ENCODE measurements at regions not wholly inside any gene's neighbourhood (a gene's known extent, or its start where the extent isn't known, plus 50 kb on each side); places are given as distances from the start of the nearest gene placed in this dataset.

DNA sequence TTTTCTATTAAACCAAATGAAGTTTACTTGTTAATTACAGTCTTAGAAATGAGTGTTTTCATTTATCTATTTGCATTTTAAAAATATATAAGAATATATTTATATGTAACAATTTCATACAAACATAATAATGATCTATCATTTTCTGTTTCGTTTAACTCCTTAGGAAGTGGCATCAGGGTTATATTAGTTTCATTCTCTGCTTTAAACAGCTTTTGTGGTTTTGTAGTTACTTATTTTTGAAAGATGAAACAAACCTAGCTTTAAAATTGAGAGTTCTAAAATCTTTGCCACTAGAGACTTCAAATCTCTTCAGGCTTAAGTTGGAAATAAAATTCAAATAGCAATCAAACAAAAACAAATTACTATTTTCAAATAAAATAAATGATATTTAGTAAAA is 2110.6 kb downstream of the MRPL39 start:
- no peak overlapping the region for H3K4me3 ChIP-seq (ENCODE audit: low read length)
- H4K20me1 ChIP-seq (ENCODE audit: insufficient read depth) = no peaks in the 10 kb centered on the region
- no peaks in the 10 kb centered on the region for H3F3A ChIP-seq (ENCODE audit: insufficient read depth, low read length, poor library complexity, severe bottlenecking)
- no peaks in the 10 kb centered on the region for H3K9me3 ChIP-seq (ENCODE audit: low read length)
- no peak overlapping the region for H3K27ac ChIP-seq (ENCODE audit: low read length)
- no peaks in the 10 kb centered on the region for H3K79me2 ChIP-seq (replicated peaks; ENCODE audit: insufficient read depth, low read length)
- no peak overlapping the region for H3K4me2 ChIP-seq (ENCODE audit: low read length)
- TF ChIP-seq TAF1 (IDR thresholded peaks at IDR 0.05; ENCODE audit: low read depth) (no peak), EP300 (conservative IDR thresholded peaks at IDR 0.05; ENCODE audit: poor library complexity, severe bottlenecking) (no peak), MXI1 (conservative IDR thresholded peaks at IDR 0.05; ENCODE audit: poor library complexity, severe bottlenecking) (no peak), SMC3 (conservative IDR thresholded peaks at IDR 0.05; ENCODE audit: poor library complexity) (no peak), RAD21 (conservative IDR thresholded peaks at IDR 0.05) (no peak), EZH2 (IDR thresholded peaks at IDR 0.05; ENCODE audit: borderline replicate concordance, insufficient read depth, low read length, poor library complexity, severe bottlenecking) (no peak), POLR2AphosphoS5 (IDR thresholded peaks at IDR 0.05) (no peak)
- TF ChIP-seq, protein P1, sequence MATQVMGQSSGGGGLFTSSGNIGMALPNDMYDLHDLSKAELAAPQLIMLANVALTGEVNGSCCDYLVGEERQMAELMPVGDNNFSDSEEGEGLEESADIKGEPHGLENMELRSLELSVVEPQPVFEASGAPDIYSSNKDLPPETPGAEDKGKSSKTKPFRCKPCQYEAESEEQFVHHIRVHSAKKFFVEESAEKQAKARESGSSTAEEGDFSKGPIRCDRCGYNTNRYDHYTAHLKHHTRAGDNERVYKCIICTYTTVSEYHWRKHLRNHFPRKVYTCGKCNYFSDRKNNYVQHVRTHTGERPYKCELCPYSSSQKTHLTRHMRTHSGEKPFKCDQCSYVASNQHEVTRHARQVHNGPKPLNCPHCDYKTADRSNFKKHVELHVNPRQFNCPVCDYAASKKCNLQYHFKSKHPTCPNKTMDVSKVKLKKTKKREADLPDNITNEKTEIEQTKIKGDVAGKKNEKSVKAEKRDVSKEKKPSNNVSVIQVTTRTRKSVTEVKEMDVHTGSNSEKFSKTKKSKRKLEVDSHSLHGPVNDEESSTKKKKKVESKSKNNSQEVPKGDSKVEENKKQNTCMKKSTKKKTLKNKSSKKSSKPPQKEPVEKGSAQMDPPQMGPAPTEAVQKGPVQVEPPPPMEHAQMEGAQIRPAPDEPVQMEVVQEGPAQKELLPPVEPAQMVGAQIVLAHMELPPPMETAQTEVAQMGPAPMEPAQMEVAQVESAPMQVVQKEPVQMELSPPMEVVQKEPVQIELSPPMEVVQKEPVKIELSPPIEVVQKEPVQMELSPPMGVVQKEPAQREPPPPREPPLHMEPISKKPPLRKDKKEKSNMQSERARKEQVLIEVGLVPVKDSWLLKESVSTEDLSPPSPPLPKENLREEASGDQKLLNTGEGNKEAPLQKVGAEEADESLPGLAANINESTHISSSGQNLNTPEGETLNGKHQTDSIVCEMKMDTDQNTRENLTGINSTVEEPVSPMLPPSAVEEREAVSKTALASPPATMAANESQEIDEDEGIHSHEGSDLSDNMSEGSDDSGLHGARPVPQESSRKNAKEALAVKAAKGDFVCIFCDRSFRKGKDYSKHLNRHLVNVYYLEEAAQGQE (IDR thresholded peaks at IDR 0.05; ENCODE audit: borderline replicate concordance) = no peak
- TF ChIP-seq, protein P2, sequence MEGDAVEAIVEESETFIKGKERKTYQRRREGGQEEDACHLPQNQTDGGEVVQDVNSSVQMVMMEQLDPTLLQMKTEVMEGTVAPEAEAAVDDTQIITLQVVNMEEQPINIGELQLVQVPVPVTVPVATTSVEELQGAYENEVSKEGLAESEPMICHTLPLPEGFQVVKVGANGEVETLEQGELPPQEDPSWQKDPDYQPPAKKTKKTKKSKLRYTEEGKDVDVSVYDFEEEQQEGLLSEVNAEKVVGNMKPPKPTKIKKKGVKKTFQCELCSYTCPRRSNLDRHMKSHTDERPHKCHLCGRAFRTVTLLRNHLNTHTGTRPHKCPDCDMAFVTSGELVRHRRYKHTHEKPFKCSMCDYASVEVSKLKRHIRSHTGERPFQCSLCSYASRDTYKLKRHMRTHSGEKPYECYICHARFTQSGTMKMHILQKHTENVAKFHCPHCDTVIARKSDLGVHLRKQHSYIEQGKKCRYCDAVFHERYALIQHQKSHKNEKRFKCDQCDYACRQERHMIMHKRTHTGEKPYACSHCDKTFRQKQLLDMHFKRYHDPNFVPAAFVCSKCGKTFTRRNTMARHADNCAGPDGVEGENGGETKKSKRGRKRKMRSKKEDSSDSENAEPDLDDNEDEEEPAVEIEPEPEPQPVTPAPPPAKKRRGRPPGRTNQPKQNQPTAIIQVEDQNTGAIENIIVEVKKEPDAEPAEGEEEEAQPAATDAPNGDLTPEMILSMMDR (IDR thresholded peaks at IDR 0.05; ENCODE audit: poor library complexity, severe bottlenecking) = no peak
- H3K9me2 ChIP-seq (ENCODE audit: insufficient read depth, low read length) = no peaks in the 10 kb centered on the region
- no peak overlapping the region for H3K9ac ChIP-seq (ENCODE audit: low read length)
- H3K36me3 ChIP-seq (ENCODE audit: insufficient read depth, low read length) = no peaks in the 10 kb centered on the region
- H3K27me3 ChIP-seq (ENCODE audit: insufficient read depth, low read depth, low read length) = no peaks in the 10 kb centered on the region
- no peak overlapping the region for H2AFZ ChIP-seq (ENCODE audit: low read depth, low read length)

DNA sequence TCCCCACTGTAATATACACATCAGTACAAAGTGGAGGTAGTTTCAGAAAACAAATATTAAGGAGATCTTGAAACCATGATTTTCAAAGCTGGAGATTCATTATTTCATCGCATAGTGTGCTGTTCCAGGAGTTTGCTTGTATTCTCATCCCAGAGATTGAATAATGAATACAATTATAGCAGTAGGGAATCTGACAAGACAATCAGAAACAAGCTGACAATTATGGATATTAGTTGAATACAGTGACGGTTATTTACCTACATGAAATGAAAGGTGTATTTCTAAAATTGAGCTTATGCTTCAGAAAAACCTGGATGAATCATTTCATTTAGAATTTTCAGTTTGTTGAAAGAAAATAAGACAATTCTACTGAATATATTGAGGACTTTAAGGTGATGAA is 2119.0 kb downstream of the MRPL39 start:
- Histone ChIP-seq H3K9ac (ENCODE audit: low read length) (no peak overlapping the region), H3K79me2 (replicated peaks; ENCODE audit: insufficient read depth, low read length) (no peaks in the 10 kb centered on the region), H3K27ac (ENCODE audit: low read length) (no peak overlapping the region), H3F3A (ENCODE audit: insufficient read depth, low read length, poor library complexity, severe bottlenecking) (no peaks in the 10 kb centered on the region), H2AFZ (ENCODE audit: low read depth, low read length) (no peak overlapping the region), H3K9me3 (ENCODE audit: low read length) (no peaks in the 10 kb centered on the region), H4K20me1 (ENCODE audit: insufficient read depth) (no peaks in the 10 kb centered on the region), H3K9me2 (ENCODE audit: insufficient read depth, low read length) (no peaks in the 10 kb centered on the region), H3K4me2 (ENCODE audit: low read length) (no peak overlapping the region), H3K4me3 (ENCODE audit: low read length) (peak overlapping the region; percentile 22), H3K36me3 (ENCODE audit: insufficient read depth, low read length) (no peaks in the 10 kb centered on the region), H3K27me3 (ENCODE audit: insufficient read depth, low read depth, low read length) (no peaks in the 10 kb centered on the region)
- TF ChIP-seq EZH2 (IDR thresholded peaks at IDR 0.05; ENCODE audit: borderline replicate concordance, insufficient read depth, low read length, poor library complexity, severe bottlenecking) (no peak), RAD21 (conservative IDR thresholded peaks at IDR 0.05) (no peak), POLR2AphosphoS5 (IDR thresholded peaks at IDR 0.05) (peak; percentile 77), EP300 (conservative IDR thresholded peaks at IDR 0.05; ENCODE audit: poor library complexity, severe bottlenecking) (peak; percentile 63), SMC3 (conservative IDR thresholded peaks at IDR 0.05; ENCODE audit: poor library complexity) (no peak), MXI1 (conservative IDR thresholded peaks at IDR 0.05; ENCODE audit: poor library complexity, severe bottlenecking) (no peak), TAF1 (IDR thresholded peaks at IDR 0.05; ENCODE audit: low read depth) (no peak)
- TF ChIP-seq, protein P1 (IDR thresholded peaks at IDR 0.05; ENCODE audit: borderline replicate concordance) = peak; percentile 22
- TF ChIP-seq, protein P2 (IDR thresholded peaks at IDR 0.05; ENCODE audit: poor library complexity, severe bottlenecking) = no peak

Data from neural cell (in vitro differentiated cells).